Activated CD4-positive, alpha-beta T cell treated with anti-CD3 and anti-CD28 coated beads, Interleukin-2, amount 10 ng/mL, durations not matched to agents 7 days and 5 days (primary cell): ENCODE measurements at regions not wholly inside any gene's neighbourhood (a gene's known extent, or its start where the extent isn't known, plus 50 kb on each side); places are given as distances from the start of the nearest gene placed in this dataset.

Source experiments
- CTCF ChIA-PET: fragments of 350-600 bp; sonication (Branson Sonifier 250); formaldehyde crosslinking; loops from one replicate; lab custom pipeline; 2021; ENCODE audit warnings: antibody characterized with exemption; lab: Charles Lee
- POLR2A ChIA-PET: fragments of 350-600 bp; sonication (Branson Sonifier 250); formaldehyde crosslinking; loops from one replicate; lab custom pipeline; 2021; ENCODE audit warnings: antibody characterized with exemption; lab: Charles Lee
- DNase-seq: peaks from one replicate; pipeline ENCODE4 v3.0.0-alpha.2; 2020
- H3K27ac Mint-ChIP-seq: one replicate; pipeline ENCODE4 v1.8.0; 2021; ENCODE audit warnings: mild to moderate bottlenecking, moderate library complexity, mixed read lengths
- H3K27me3 Mint-ChIP-seq: one replicate; pipeline ENCODE4 v1.8.0; 2021; ENCODE audit warnings: mixed read lengths
- H3K36me3 Mint-ChIP-seq: one replicate; pipeline ENCODE4 v1.8.0; 2021; ENCODE audit warnings: low read depth, mixed read lengths
- H3K4me1 Mint-ChIP-seq: one replicate; pipeline ENCODE4 v1.8.0; 2021; ENCODE audit warnings: mixed read lengths
- H3K4me3 Mint-ChIP-seq: one replicate; pipeline ENCODE4 v1.8.0; 2021; ENCODE audit warnings: mild to moderate bottlenecking, moderate library complexity, mixed read lengths
- H3K9me3 Mint-ChIP-seq: one replicate; pipeline ENCODE4 v1.8.0; 2021; ENCODE audit warnings: mixed read lengths

GRCh38 chr3:106577241-106577640 is 708.4 kb upstream of the CBLB start:
- POLR2A ChIA-PET = no interaction called here
- Mint-ChIP-seq H3K4me1 (no peaks in the 10 kb centered on the region), H3K9me3 (no peaks in the 10 kb centered on the region), H3K27ac (no peak overlapping the region), H3K4me3 (no peak overlapping the region), H3K36me3 (no peaks in the 10 kb centered on the region), H3K27me3 (no peaks in the 10 kb centered on the region)
- no peak for DNase-seq
- CTCF ChIA-PET = interaction anchor here (0.6 kb wide), 1 partner anchor 1865 kb away, joined by 3 read pairs; no protein-coding TSS in a partner anchor

DNA sequence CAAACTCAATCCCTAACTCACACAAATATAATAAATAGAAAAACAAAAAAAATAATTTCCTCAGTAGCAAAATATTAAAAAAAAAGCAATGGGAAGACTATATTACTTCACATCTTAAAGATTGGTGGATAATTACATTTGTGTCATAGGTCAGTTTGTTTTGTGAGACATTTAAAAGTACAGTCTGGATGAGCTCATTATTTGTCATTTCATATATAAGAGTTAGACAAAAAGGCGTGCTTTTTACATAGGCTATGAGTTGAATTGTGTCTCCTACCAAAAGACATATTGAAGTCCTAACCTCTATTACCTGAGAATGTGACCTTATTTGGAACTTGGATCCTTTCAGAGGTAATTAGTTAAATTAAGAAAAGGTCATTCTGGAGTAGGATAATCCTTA is 710.1 kb upstream of the CBLB start:
- ChIA-PET POLR2A (no interaction called here), CTCF (no interaction called here)
- H3K27ac Mint-ChIP-seq = no peak overlapping the region
- H3K4me3 Mint-ChIP-seq = no peak overlapping the region
- H3K27me3 Mint-ChIP-seq = no peaks in the 10 kb centered on the region
- H3K4me1 Mint-ChIP-seq = no peaks in the 10 kb centered on the region
- no peak for DNase-seq
- H3K36me3 Mint-ChIP-seq = no peaks in the 10 kb centered on the region
- no peaks in the 10 kb centered on the region for H3K9me3 Mint-ChIP-seq

DNA sequence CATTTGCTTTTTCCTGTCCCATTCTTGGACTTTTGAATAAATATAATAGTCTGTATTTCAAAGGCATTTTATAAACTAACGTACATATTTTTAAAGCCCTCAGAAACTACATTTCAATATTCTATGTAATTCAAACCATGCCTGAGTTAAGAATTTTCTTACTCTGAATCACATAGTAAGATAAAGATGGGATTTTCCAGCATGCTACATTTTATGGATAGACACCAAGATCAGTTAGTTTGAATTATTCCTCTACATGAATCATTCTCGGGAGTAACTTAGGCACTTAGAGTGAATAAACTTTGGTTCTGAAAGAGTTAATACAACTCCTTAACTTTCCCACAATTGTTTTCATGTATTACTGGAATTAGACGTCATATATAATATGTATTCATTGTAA is 713.3 kb upstream of the CBLB start:
- DNase-seq = no peak
- peaks cover 2% of the 10 kb centered on the region for H3K27me3 Mint-ChIP-seq
- H3K36me3 Mint-ChIP-seq = no peaks in the 10 kb centered on the region
- no peaks in the 10 kb centered on the region for H3K9me3 Mint-ChIP-seq
- no peaks in the 10 kb centered on the region for H3K4me1 Mint-ChIP-seq
- no peak overlapping the region for H3K27ac Mint-ChIP-seq
- H3K4me3 Mint-ChIP-seq = no peak overlapping the region
- CTCF ChIA-PET = interaction anchor here (0.9 kb wide), 1 partner anchor 9 kb away, joined by 3 read pairs; no protein-coding TSS in a partner anchor
- POLR2A ChIA-PET = no interaction called here

DNA sequence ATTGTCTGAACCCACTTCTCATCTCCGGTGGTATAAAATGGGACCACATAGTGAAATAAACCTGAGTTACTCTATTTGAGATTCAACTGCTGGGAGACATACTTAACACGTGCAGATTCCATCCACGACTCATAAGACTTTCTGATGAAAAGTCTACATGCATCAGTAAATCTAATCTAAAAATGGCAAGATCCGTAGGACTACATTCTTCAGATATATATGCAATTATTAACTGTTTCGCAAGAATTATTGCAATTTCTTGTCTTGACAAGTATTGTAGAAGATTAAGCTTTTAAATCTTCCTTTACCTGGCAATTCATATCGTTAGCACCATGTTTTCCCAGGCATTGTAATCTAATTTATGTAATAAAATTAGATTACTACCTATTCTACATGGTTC is 718.7 kb upstream of the CBLB start:
- H3K27me3 Mint-ChIP-seq = peaks cover 2% of the 10 kb centered on the region
- no peaks in the 10 kb centered on the region for H3K9me3 Mint-ChIP-seq
- CTCF ChIA-PET = interaction anchor here (1.3 kb wide), 1 partner anchor 16 kb away, joined by 3 read pairs; no protein-coding TSS in a partner anchor
- DNase-seq = no peak
- H3K4me3 Mint-ChIP-seq = no peak overlapping the region
- no peak overlapping the region for H3K27ac Mint-ChIP-seq
- POLR2A ChIA-PET = no interaction called here
- no peaks in the 10 kb centered on the region for H3K36me3 Mint-ChIP-seq
- H3K4me1 Mint-ChIP-seq = no peaks in the 10 kb centered on the region

DNA sequence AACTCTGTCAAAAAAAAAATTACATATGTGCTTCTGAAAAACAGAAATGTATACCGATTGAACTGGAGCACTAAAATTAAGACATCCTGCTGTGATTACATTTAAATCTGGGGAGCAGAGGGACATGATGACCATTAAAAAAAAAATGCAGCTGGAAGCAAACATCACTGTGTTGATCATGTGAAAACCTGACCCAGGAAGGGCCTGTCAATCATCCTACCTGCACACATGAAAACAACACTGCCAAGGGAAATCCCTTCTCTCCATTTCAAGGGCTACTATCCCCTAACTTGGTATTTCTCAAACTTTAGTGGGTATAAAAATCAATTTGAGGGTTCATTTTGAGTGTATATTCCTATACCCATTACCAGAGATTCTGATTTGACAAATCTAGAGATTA is 719.9 kb upstream of the CBLB start:
- Mint-ChIP-seq H3K4me3 (no peak overlapping the region), H3K4me1 (no peaks in the 10 kb centered on the region), H3K27me3 (peaks cover 2% of the 10 kb centered on the region), H3K36me3 (no peaks in the 10 kb centered on the region), H3K9me3 (peaks cover 2% of the 10 kb centered on the region), H3K27ac (peak overlapping the region; percentile 41)
- no peak for DNase-seq
- POLR2A ChIA-PET = no interaction called here
- CTCF ChIA-PET = interaction anchor here (0.8 kb wide), 1 partner anchor 256 kb away, joined by 3 read pairs; no protein-coding TSS in a partner anchor

GRCh38 chr3:106589311-106589942 is 720.6 kb upstream of the CBLB start:
- Mint-ChIP-seq H3K4me3 (no peak overlapping the region), H3K36me3 (no peaks in the 10 kb centered on the region), H3K9me3 (peaks cover 2% of the 10 kb centered on the region), H3K27ac (no peak overlapping the region), H3K4me1 (no peaks in the 10 kb centered on the region), H3K27me3 (peaks cover 2% of the 10 kb centered on the region)
- CTCF ChIA-PET = interaction anchor here (0.8 kb wide), 1 partner anchor 256 kb away, joined by 3 read pairs; no protein-coding TSS in a partner anchor
- POLR2A ChIA-PET = no interaction called here
- no peak for DNase-seq

GRCh38 chr3:106590216-106590615 is 721.4 kb upstream of the CBLB start:
- CTCF ChIA-PET = no interaction called here
- POLR2A ChIA-PET = no interaction called here
- no peak overlapping the region for H3K4me3 Mint-ChIP-seq
- peaks cover 2% of the 10 kb centered on the region for H3K27me3 Mint-ChIP-seq
- H3K4me1 Mint-ChIP-seq = no peaks in the 10 kb centered on the region
- H3K9me3 Mint-ChIP-seq = peaks cover 2% of the 10 kb centered on the region
- DNase-seq = no peak
- H3K36me3 Mint-ChIP-seq = no peaks in the 10 kb centered on the region
- no peak overlapping the region for H3K27ac Mint-ChIP-seq

GRCh38 chr3:106593381-106593780 is 724.6 kb upstream of the CBLB start:
- no peak for DNase-seq
- Mint-ChIP-seq H3K27ac (no peak overlapping the region), H3K4me3 (no peak overlapping the region), H3K36me3 (no peaks in the 10 kb centered on the region), H3K27me3 (no peaks in the 10 kb centered on the region), H3K4me1 (no peaks in the 10 kb centered on the region), H3K9me3 (peaks cover 2% of the 10 kb centered on the region)
- POLR2A ChIA-PET = no interaction called here
- CTCF ChIA-PET = interaction anchor here (1.7 kb wide), 1 partner anchor 18 kb away, joined by 5 read pairs; no protein-coding TSS in a partner anchor

DNA sequence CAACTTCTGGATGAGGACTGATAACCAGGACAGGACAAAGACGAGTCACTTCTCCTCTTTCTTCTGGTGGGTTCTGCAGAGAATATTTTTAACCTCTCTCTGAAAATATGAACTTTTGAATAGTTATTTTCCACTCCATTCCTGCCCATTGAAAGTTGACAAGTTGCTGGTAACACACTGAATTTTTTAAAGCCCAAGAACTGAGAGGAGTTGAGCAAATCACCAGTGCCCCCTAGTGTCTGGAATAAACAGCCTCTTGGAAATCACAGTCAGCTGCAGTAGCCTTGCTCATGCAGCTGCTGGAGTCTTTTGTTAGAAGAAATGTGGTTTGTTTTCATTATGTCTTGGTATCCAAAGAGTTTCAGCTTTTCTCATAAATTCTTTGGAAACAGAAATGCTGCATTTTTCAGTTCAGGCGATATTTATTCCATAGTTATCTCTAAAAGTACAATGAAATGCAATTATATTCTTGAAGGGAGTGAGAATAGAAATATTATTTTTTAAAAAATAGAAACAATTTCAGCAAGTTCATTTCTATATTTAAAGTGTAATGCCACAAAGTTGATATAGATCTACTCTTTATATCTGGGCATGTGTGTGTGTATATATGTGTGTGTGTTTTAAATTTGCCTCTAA is 741.0 kb upstream of the CBLB start:
- Mint-ChIP-seq H3K27ac (no peak overlapping the region), H3K4me3 (no peak overlapping the region), H3K27me3 (no peaks in the 10 kb centered on the region), H3K9me3 (peaks cover 22% of the 10 kb centered on the region), H3K4me1 (peaks cover 11% of the 10 kb centered on the region), H3K36me3 (peaks cover 4% of the 10 kb centered on the region)
- ChIA-PET POLR2A (no interaction called here), CTCF (interaction anchor here (0.6 to 1.3 kb wide), 7 partner anchors 48 to 922 kb away, joined by 3 to 4 read pairs (median 3); no protein-coding TSS in a partner anchor)
- peak; percentile 74 for DNase-seq

DNA sequence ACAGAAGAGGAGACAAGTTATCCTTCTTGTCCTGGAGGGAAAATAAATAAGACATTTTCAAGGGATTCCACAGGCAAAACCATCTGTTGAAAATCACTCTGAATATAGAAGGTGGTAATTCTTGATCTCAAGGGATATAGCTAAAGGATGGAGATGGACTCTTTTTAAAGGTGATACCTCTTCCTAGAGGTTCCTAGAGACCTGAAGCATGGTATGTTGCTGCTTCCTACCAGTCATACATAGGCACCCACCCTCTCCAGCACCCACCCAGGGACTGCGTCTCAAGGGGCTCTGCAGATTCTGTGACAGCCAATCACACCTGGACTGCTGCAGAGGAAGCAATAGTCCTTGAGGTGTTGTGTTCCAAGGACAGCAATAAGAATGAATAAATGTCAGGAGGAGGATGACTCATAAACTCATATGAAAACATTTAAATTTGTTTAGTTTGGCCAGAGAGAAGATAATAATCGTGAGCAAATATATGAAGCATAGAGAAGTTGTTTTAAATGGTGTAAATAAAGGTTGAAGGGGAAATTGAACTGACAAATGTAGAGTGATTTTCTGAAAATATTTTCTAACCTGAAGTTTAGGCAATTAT is 741.6 kb upstream of the CBLB start:
- H3K4me1 Mint-ChIP-seq = peaks cover 11% of the 10 kb centered on the region
- H3K36me3 Mint-ChIP-seq = peaks cover 4% of the 10 kb centered on the region
- H3K27ac Mint-ChIP-seq = no peak overlapping the region
- no peak for DNase-seq
- ChIA-PET CTCF (interaction anchor here (0.6 to 1.3 kb wide), 5 partner anchors 277 to 923 kb away, joined by 3 to 4 read pairs (median 3); no protein-coding TSS in a partner anchor), POLR2A (no interaction called here)
- H3K4me3 Mint-ChIP-seq = no peak overlapping the region
- peaks cover 22% of the 10 kb centered on the region for H3K9me3 Mint-ChIP-seq
- H3K27me3 Mint-ChIP-seq = no peaks in the 10 kb centered on the region

- ChIA-PET POLR2A (no interaction called here), CTCF (no interaction called here)
- H3K27ac Mint-ChIP-seq = no peak overlapping the region
- no peak for DNase-seq
- H3K36me3 Mint-ChIP-seq = peaks cover 2% of the 10 kb centered on the region
- H3K9me3 Mint-ChIP-seq = peaks cover 20% of the 10 kb centered on the region
- H3K4me3 Mint-ChIP-seq = no peak overlapping the region
- peaks cover 11% of the 10 kb centered on the region for H3K4me1 Mint-ChIP-seq
- H3K27me3 Mint-ChIP-seq = no peaks in the 10 kb centered on the region
These were observed 742.3 kb upstream of the CBLB start for GRCh38 chr3:106611116-106611515.

GRCh38 chr3:106611841-106612240 is 743.0 kb upstream of the CBLB start:
- CTCF ChIA-PET = no interaction called here
- peaks cover 2% of the 10 kb centered on the region for H3K36me3 Mint-ChIP-seq

DNA sequence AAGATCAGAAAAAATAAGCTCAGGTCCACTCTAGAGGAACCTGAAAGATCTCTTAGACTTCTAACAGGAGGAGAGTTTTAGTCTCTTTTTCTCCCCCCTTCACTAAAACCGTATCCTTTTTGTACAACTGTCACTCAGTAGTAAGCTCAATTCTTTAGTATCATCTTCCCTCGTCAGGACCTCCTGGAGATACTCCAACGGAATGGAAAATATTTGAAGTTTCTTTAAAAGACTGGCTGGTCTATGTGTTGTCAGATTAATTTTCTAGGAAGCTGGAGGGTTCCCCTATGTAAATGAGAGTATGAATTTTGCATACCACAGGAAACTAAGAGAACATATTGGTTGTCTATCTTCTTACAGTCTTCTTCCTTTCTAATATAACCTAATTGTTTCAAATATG is 747.7 kb upstream of the CBLB start:
- no peak overlapping the region for H3K4me3 Mint-ChIP-seq
- DNase-seq = no peak
- no peak overlapping the region for H3K27ac Mint-ChIP-seq
- CTCF ChIA-PET = no interaction called here
- H3K27me3 Mint-ChIP-seq = no peaks in the 10 kb centered on the region
- H3K9me3 Mint-ChIP-seq = peaks cover 11% of the 10 kb centered on the region
- POLR2A ChIA-PET = interaction anchor here (0.6 kb wide), 1 partner anchor 58 kb away, joined by 3 read pairs; no protein-coding TSS in a partner anchor
- peaks cover 2% of the 10 kb centered on the region for H3K36me3 Mint-ChIP-seq
- no peaks in the 10 kb centered on the region for H3K4me1 Mint-ChIP-seq

More at GRCh38 chr3:106611841-106612240, 743.0 kb upstream of the CBLB start:
- POLR2A ChIA-PET = no interaction called here
- no peak overlapping the region for H3K27ac Mint-ChIP-seq
- peaks cover 11% of the 10 kb centered on the region for H3K4me1 Mint-ChIP-seq
- H3K9me3 Mint-ChIP-seq = peaks cover 17% of the 10 kb centered on the region
- no peak for DNase-seq
- no peak overlapping the region for H3K4me3 Mint-ChIP-seq
- no peaks in the 10 kb centered on the region for H3K27me3 Mint-ChIP-seq
